GM23338 (cell line): ENCODE measurements at regions not wholly inside any gene's neighbourhood (a gene's known extent, or its start where the extent isn't known, plus 50 kb on each side); places are given as distances from the start of the nearest gene placed in this dataset.

Experiments used
- ATAC-seq: fragments of 200-7000 bp; cut with Tn5 transposase; 3 replicates; pipeline ENCODE4 v1.9.1; 2020
- DNase-seq: peaks from one replicate; pipeline ENCODE4 v3.0.0-alpha.2; 2015; ENCODE audit warnings: low spot score
- H2AFZ ChIP-seq: fragments of 200-600 bp; sonication (generic); 2 replicates; pipeline ENCODE4 v1.8.0; 2016; ENCODE audit warnings: antibody characterized with exemption, mild to moderate bottlenecking, moderate library complexity
- H3F3A ChIP-seq: fragments of 200-600 bp; sonication (generic); replicated peaks from 2 replicates; pipeline ENCODE4 v1.8.0; 2017; ENCODE audit warnings: antibody characterized with exemption, mixed run types, low read depth
- H3K27ac ChIP-seq: fragments of 200-600 bp; sonication (generic); 2 replicates; pipeline ENCODE4 v1.6.1; 2016; ENCODE audit warnings: low read depth
- H3K27me3 ChIP-seq: fragments of 200-600 bp; sonication (generic); 2 replicates; pipeline ENCODE4 v1.8.0; 2016; ENCODE audit warnings: mild to moderate bottlenecking, mixed run types, moderate library complexity; ENCODE audit not compliant: insufficient read depth
- H3K36me3 ChIP-seq: fragments of 200-600 bp; sonication (generic); 2 replicates; pipeline ENCODE4 v1.8.0; 2016; ENCODE audit warnings: mild to moderate bottlenecking; ENCODE audit not compliant: insufficient read depth
- H3K4me1 ChIP-seq: fragments of 200-600 bp; sonication (generic); 2 replicates; pipeline ENCODE4 v1.8.0; 2016; ENCODE audit warnings: mild to moderate bottlenecking, moderate library complexity; ENCODE audit not compliant: insufficient read depth
- H3K4me2 ChIP-seq: fragments of 200-600 bp; sonication (generic); 2 replicates; pipeline ENCODE4 v1.7.1; 2017; ENCODE audit warnings: mixed run types
- H3K4me3 ChIP-seq: fragments of 200-600 bp; sonication (generic); 2 replicates; pipeline ENCODE4 v1.6.1; 2016; ENCODE audit warnings: mixed run types
- H3K79me2 ChIP-seq: fragments of 200-600 bp; sonication (generic); replicated peaks from 2 replicates; pipeline ENCODE4 v1.8.0; 2017; ENCODE audit warnings: mild to moderate bottlenecking; ENCODE audit not compliant: insufficient read depth
- H3K9me2 ChIP-seq: fragments of 200-600 bp; sonication (generic); 2 replicates; pipeline ENCODE4 v1.8.0; 2017; ENCODE audit not compliant: insufficient read depth
- H4K20me1 ChIP-seq: fragments of 200-600 bp; sonication (generic); replicated peaks from 2 replicates; pipeline ENCODE4 v1.8.0; 2017; ENCODE audit warnings: mild to moderate bottlenecking; ENCODE audit not compliant: insufficient read depth
- H3K27ac Mint-ChIP-seq: 2 replicates; pipeline ENCODE4 v1.8.0; 2020; ENCODE audit warnings: inconsistent platforms, mild to moderate bottlenecking, moderate library complexity, mixed read lengths
- H3K27me3 Mint-ChIP-seq: 3 replicates; pipeline ENCODE4 v1.8.0; 2022; ENCODE audit warnings: low read depth, mild to moderate bottlenecking, moderate library complexity, mixed read lengths, inconsistent platforms; ENCODE audit not compliant: insufficient read depth, poor library complexity
- H3K36me3 Mint-ChIP-seq: 3 replicates; pipeline ENCODE4 v1.8.0; 2021; ENCODE audit warnings: low read depth, mild to moderate bottlenecking, inconsistent platforms, moderate library complexity, mixed read lengths
- H3K4me1 Mint-ChIP-seq: 3 replicates; pipeline ENCODE4 v1.8.0; 2020; ENCODE audit warnings: mild to moderate bottlenecking, inconsistent platforms, mixed read lengths
- H3K4me3 Mint-ChIP-seq: 3 replicates; pipeline ENCODE4 v1.8.0; 2021; ENCODE audit warnings: moderate library complexity, mild to moderate bottlenecking, inconsistent platforms, mixed read lengths
- H3K9me3 Mint-ChIP-seq: 3 replicates; pipeline ENCODE4 v1.8.0; 2020; ENCODE audit warnings: moderate library complexity, mild to moderate bottlenecking, inconsistent platforms, mixed read lengths
- CREB1 ChIP-seq: fragments of 250-450 bp; sonication (Bioruptor Pico); IDR thresholded peaks from 2 replicates; pipeline ENCODE4 v1.5.0; 2020; ENCODE audit warnings: low read depth, mild to moderate bottlenecking, moderate library complexity
- CTCF ChIP-seq, 2 experiments: fragments of 200-600 bp in 1 of 2; sonication (generic) in 1 of 2; conservative IDR thresholded peaks; 2 replicates each; pipeline versions ENCODE4 v1.5.1 to v1.6.1; 2016 to 2017; ENCODE audit warnings: antibody characterized with exemption in 2 of 2, low read depth in 2 of 2, mild to moderate bottlenecking in 2 of 2, moderate library complexity in 1 of 2
- ETS1 ChIP-seq: IDR thresholded peaks from 2 replicates; pipeline ENCODE4 v1.6.1; 2016; ENCODE audit warnings: antibody characterized with exemption
- EZH2 ChIP-seq: fragments of 200-600 bp; sonication (generic); IDR thresholded peaks from one replicate; pipeline ENCODE4 v1.8.0; 2017; ENCODE audit warnings: antibody characterized with exemption, mild to moderate bottlenecking, low read depth; ENCODE audit not compliant: unreplicated experiment
- EZH2phosphoT487 ChIP-seq: fragments of 200-600 bp; sonication (generic); IDR thresholded peaks from one replicate; pipeline ENCODE4 v1.8.1; 2018; ENCODE audit warnings: antibody characterized with exemption; ENCODE audit not compliant: unreplicated experiment
- JUNB ChIP-seq: IDR thresholded peaks from one replicate; pipeline ENCODE4 v1.6.1; 2016; ENCODE audit warnings: antibody characterized with exemption; ENCODE audit not compliant: unreplicated experiment
- NANOG ChIP-seq: IDR thresholded peaks from 2 replicates; pipeline ENCODE4 v1.6.1; 2016; ENCODE audit warnings: antibody characterized with exemption, borderline replicate concordance
- POLR2AphosphoS5 ChIP-seq: IDR thresholded peaks from 2 replicates; pipeline ENCODE4 v1.6.1; 2016; ENCODE audit warnings: antibody characterized with exemption, low read depth
- STAT1 ChIP-seq: IDR thresholded peaks from one replicate; pipeline ENCODE4 v1.6.1; 2016; ENCODE audit warnings: antibody characterized with exemption; ENCODE audit not compliant: unreplicated experiment
- ZNF114 ChIP-seq: fragments of 250-450 bp; sonication (Bioruptor Pico); IDR thresholded peaks from 2 replicates; pipeline ENCODE4 v1.5.0; 2020; ENCODE audit warnings: mild to moderate bottlenecking, moderate library complexity
- ZNF331 ChIP-seq: fragments of 250-450 bp; sonication (Bioruptor Pico); IDR thresholded peaks from 2 replicates; pipeline ENCODE4 v1.5.0; 2020; ENCODE audit warnings: low read depth, mild to moderate bottlenecking, moderate library complexity
- ZNF462 ChIP-seq: fragments of 250-450 bp; sonication (Bioruptor Pico); IDR thresholded peaks from 2 replicates; pipeline ENCODE4 v1.5.0; 2020; ENCODE audit warnings: mild to moderate bottlenecking, moderate library complexity

DNA sequence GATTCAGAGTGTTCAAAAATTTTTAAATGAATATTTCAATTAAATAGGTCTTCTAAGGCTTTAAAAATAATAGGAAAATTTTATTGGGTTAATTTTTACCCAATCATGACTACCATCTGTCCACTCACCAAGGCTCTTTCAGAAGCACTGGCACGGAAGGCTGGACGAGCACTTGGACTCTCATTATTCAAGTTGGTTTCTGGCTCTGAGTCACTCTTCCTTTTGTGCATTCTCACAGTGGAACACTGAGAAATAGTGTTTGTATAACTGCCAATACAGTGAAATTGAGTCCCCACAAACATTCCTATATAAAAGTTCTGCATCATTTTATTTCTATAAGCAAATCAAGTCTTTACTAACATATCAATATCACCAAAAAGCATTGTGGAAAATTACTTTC is 1149.0 kb downstream of the EFNA5 start:
- no peaks in the 10 kb centered on the region for H3K9me3 Mint-ChIP-seq
- H3F3A ChIP-seq = no peaks in the 10 kb centered on the region
- no peaks in the 10 kb centered on the region for H3K36me3 Mint-ChIP-seq
- H3K27me3 ChIP-seq = no peaks in the 10 kb centered on the region
- H3K27ac Mint-ChIP-seq = no peak overlapping the region
- H3K36me3 ChIP-seq = no peaks in the 10 kb centered on the region
- no peaks in the 10 kb centered on the region for H3K79me2 ChIP-seq
- DNase-seq (no peak), ATAC-seq (no peak)
- peaks cover 4% of the 10 kb centered on the region; the same call in 2 of the 3 replicates for H3K4me1 Mint-ChIP-seq
- no peak overlapping the region for H3K4me3 Mint-ChIP-seq
- no peak overlapping the region for H3K4me2 ChIP-seq
- no peaks in the 10 kb centered on the region for H3K27me3 Mint-ChIP-seq
- H3K4me1 ChIP-seq = peaks cover 3% of the 10 kb centered on the region; the same call in 1 of the 2 replicates
- H2AFZ ChIP-seq = no peak overlapping the region
- no peak overlapping the region for H3K27ac ChIP-seq
- no peaks in the 10 kb centered on the region for H4K20me1 ChIP-seq
- H3K9me2 ChIP-seq = no peaks in the 10 kb centered on the region
- H3K4me3 ChIP-seq = no peak overlapping the region
- TF ChIP-seq JUNB = no peak
- no peak for TF ChIP-seq EZH2phosphoT487
- no peak for TF ChIP-seq EZH2
- TF ChIP-seq STAT1 = no peak

GRCh38 chr5:106510321-106510720 is 1160.4 kb downstream of the EFNA5 start:
- Histone ChIP-seq H3K4me1 (no peaks in the 10 kb centered on the region), H3K27me3 (no peaks in the 10 kb centered on the region), H3K27ac (no peak overlapping the region), H2AFZ (no peak overlapping the region), H3F3A (no peaks in the 10 kb centered on the region), H3K79me2 (no peaks in the 10 kb centered on the region), H3K4me3 (no peak overlapping the region), H3K9me2 (no peaks in the 10 kb centered on the region), H3K4me2 (no peak overlapping the region), H4K20me1 (no peaks in the 10 kb centered on the region), H3K36me3 (no peaks in the 10 kb centered on the region)
- no peak for DNase-seq
- Mint-ChIP-seq H3K9me3 (no peaks in the 10 kb centered on the region), H3K36me3 (peaks cover 3% of the 10 kb centered on the region; the same call in 1 of the 3 replicates), H3K4me3 (no peak overlapping the region), H3K4me1 (no peaks in the 10 kb centered on the region), H3K27me3 (no peaks in the 10 kb centered on the region), H3K27ac (no peak overlapping the region)
- no peak for ATAC-seq
- TF ChIP-seq CREB1 (CRISPR knock-in tag) (no peak), JUNB (no peak), POLR2AphosphoS5 (no peak), ZNF114 (no peak), STAT1 (no peak), NANOG (no peak), EZH2 (no peak), ZNF331 (CRISPR knock-in tag) (no peak), ZNF462 (no peak), CTCF (conservative IDR thresholded peaks at IDR 0.05; ENCODE audit: low read depth in 2 of 2) (no peak), EZH2phosphoT487 (no peak), ETS1 (no peak)
